ENCODE measurements at regions not wholly inside any gene's neighbourhood (a gene's known extent, or its start where the extent isn't known, plus 50 kb on each side); places are given as distances from the start of the nearest gene placed in this dataset.

GRCh38 chr7:81128011-81128410 lies 209.2 kb upstream of the SEMA3C start:
- Mint-ChIP-seq H3K36me3 (ENCODE audit: insufficient read depth, unreplicated experiment) (no peaks in the 10 kb centered on the region), H3K4me3 (ENCODE audit: unreplicated experiment) (no peak overlapping the region), H3K27ac (ENCODE audit: low read depth, unreplicated experiment) (no peak overlapping the region), H3K9me3 (ENCODE audit: unreplicated experiment) (peaks cover 21% of the 10 kb centered on the region), H3K4me1 (ENCODE audit: insufficient read depth, unreplicated experiment) (no peaks in the 10 kb centered on the region), H3K27me3 (ENCODE audit: insufficient read depth, unreplicated experiment) (no peaks in the 10 kb centered on the region)
- ChIA-PET POLR2A (interaction anchor here (0.6 to 1.4 kb wide), 3 partner anchors 15 to 54 kb away, joined by 3 to 4 read pairs (median 3); no protein-coding TSS in a partner anchor), CTCF (interaction anchor here (0.7 to 1.8 kb wide), 2 partner anchors 22 to 1433 kb away, joined by 3 read pairs; no protein-coding TSS in a partner anchor)
- TF ChIP-seq CTCF (IDR thresholded peaks at IDR 0.05; ENCODE audit: unreplicated experiment), result no peak
- intact Hi-C loops (cut with micrococcal nuclease), result no loop called here
- no TSS peak for BruUV-seq (replicated peaks)
- DNase-seq (ENCODE audit: unreplicated experiment), result no peak

GRCh38 chr7:81120803-81121202 lies 202.0 kb upstream of the SEMA3C start:
- TF ChIP-seq CTCF (IDR thresholded peaks at IDR 0.05; ENCODE audit: unreplicated experiment), result no peak
- CTCF ChIA-PET, result no interaction called here
- no peak overlapping the region for H3K27ac Mint-ChIP-seq (ENCODE audit: low read depth, unreplicated experiment)
- no peaks in the 10 kb centered on the region for H3K36me3 Mint-ChIP-seq (ENCODE audit: insufficient read depth, unreplicated experiment)
- POLR2A ChIA-PET, result no interaction called here
- H3K9me3 Mint-ChIP-seq (ENCODE audit: unreplicated experiment), result no peaks in the 10 kb centered on the region
- H3K4me3 Mint-ChIP-seq (ENCODE audit: unreplicated experiment), result no peak overlapping the region
- no peaks in the 10 kb centered on the region for H3K27me3 Mint-ChIP-seq (ENCODE audit: insufficient read depth, unreplicated experiment)
- peaks cover 5% of the 10 kb centered on the region for H3K4me1 Mint-ChIP-seq (ENCODE audit: insufficient read depth, unreplicated experiment)
- no peak for DNase-seq (ENCODE audit: unreplicated experiment)
- BruUV-seq (replicated peaks), result no TSS peak
- intact Hi-C loops (cut with micrococcal nuclease), result no loop called here

GRCh38 chr7:81120111-81120510 lies 201.3 kb upstream of the SEMA3C start:
- Mint-ChIP-seq H3K4me1 (ENCODE audit: insufficient read depth, unreplicated experiment) (peaks cover 5% of the 10 kb centered on the region), H3K4me3 (ENCODE audit: unreplicated experiment) (no peak overlapping the region), H3K36me3 (ENCODE audit: insufficient read depth, unreplicated experiment) (no peaks in the 10 kb centered on the region), H3K27me3 (ENCODE audit: insufficient read depth, unreplicated experiment) (no peaks in the 10 kb centered on the region), H3K27ac (ENCODE audit: low read depth, unreplicated experiment) (no peak overlapping the region), H3K9me3 (ENCODE audit: unreplicated experiment) (no peaks in the 10 kb centered on the region)
- no TSS peak for BruUV-seq (replicated peaks)
- ChIA-PET CTCF (no interaction called here), POLR2A (no interaction called here)
- intact Hi-C loops (cut with micrococcal nuclease), result no loop called here
- no peak for DNase-seq (ENCODE audit: unreplicated experiment)
- no peak for TF ChIP-seq CTCF (IDR thresholded peaks at IDR 0.05; ENCODE audit: unreplicated experiment)

GRCh38 chr7:81114633-81115032 lies 195.8 kb upstream of the SEMA3C start:
- no peak for DNase-seq (ENCODE audit: unreplicated experiment)
- no peak for TF ChIP-seq CTCF (IDR thresholded peaks at IDR 0.05; ENCODE audit: unreplicated experiment)
- intact Hi-C loops (cut with micrococcal nuclease), result no loop called here
- H3K36me3 Mint-ChIP-seq (ENCODE audit: insufficient read depth, unreplicated experiment), result no peaks in the 10 kb centered on the region
- peaks cover 24% of the 10 kb centered on the region for H3K4me1 Mint-ChIP-seq (ENCODE audit: insufficient read depth, unreplicated experiment)
- no peak overlapping the region for H3K4me3 Mint-ChIP-seq (ENCODE audit: unreplicated experiment)
- H3K9me3 Mint-ChIP-seq (ENCODE audit: unreplicated experiment), result no peaks in the 10 kb centered on the region
- ChIA-PET CTCF (no interaction called here), POLR2A (interaction anchor here (1.1 kb wide), 1 partner anchor 41 kb away, joined by 4 read pairs; no protein-coding TSS in a partner anchor)
- no peaks in the 10 kb centered on the region for H3K27me3 Mint-ChIP-seq (ENCODE audit: insufficient read depth, unreplicated experiment)
- no peak overlapping the region for H3K27ac Mint-ChIP-seq (ENCODE audit: low read depth, unreplicated experiment)
- BruUV-seq (replicated peaks), result no TSS peak
